ENCODE measurements at regions not wholly inside any gene's neighbourhood (a gene's known extent, or its start where the extent isn't known, plus 50 kb on each side); places are given as distances from the start of the nearest gene placed in this dataset.

- SMC1A ChIA-PET (ENCODE audit: uncharacterized antibody, unreplicated experiment), result no interaction called here
- POLR2A ChIA-PET, result no interaction called here
- 39% methylated on average over 7 of the region's 7 CpGs for WGBS (ENCODE audit: insufficient coverage, insufficient replicate concordance, low lambda C conversion rate, missing lambda C conversion rate)
Observed at GRCh38 chr11:131160846-131161245, 209.6 kb upstream of the NTM start.

DNA sequence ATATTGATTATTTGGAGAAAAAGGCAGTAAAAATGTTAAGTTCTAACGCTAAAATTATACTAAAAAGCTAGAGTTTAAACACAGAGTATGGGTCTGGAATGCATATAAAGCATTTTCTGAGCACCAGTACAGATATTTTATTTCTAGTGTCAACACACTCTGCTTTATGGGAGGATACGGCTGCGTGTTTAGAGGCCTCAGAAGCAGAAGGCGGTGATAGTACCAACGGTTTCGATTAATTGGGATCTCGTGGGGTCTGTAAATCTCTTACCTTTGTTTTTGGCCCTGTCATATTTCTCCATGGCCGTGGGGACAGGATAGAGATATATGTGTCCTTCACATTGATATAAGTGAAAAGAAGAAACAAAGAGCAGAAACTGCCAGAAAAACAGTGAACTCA, 206.8 kb upstream of the NTM start:
- RAD21 ChIA-PET (ENCODE audit: unreplicated experiment), result no interaction called here
- Histone ChIP-seq H3K36me3 (ENCODE audit: control insufficient read depth in 2 of 2, insufficient read depth in 2 of 2, low read length in 1 of 2) (no peaks in the 10 kb centered on the region), H3K27me3 (replicated peaks in 1 of 2; ENCODE audit: control insufficient read depth in 2 of 2, insufficient read depth in 2 of 2, low read length in 1 of 2) (peaks cover 0 to 4% of the 10 kb centered on the region in 2 experiments; a peak in 2 of 4 replicates), H4K20me1 (ENCODE audit: control insufficient read depth, insufficient read depth) (no peaks in the 10 kb centered on the region), H3K4me2 (ENCODE audit: control insufficient read depth, insufficient read depth) (no peak overlapping the region), H3K4me1 (ENCODE audit: control insufficient read depth, insufficient read depth, low read length) (no peaks in the 10 kb centered on the region), H3K27ac (ENCODE audit: control insufficient read depth, insufficient read depth) (no peak overlapping the region), H3K79me2 (ENCODE audit: control insufficient read depth, insufficient read depth, low read length) (no peaks in the 10 kb centered on the region), H3K4me3 (no peak overlapping the region), H3K9me3 (replicated peaks; ENCODE audit: control insufficient read depth, insufficient read depth, low read length) (no peaks in the 10 kb centered on the region), H3K9ac (ENCODE audit: control insufficient read depth, insufficient read depth, low read length) (no peak overlapping the region), H2AFZ (ENCODE audit: control insufficient read depth, low read depth, low read length) (no peak overlapping the region)
- intact Hi-C loops (cut with micrococcal nuclease; ENCODE audit: unreplicated experiment) (no loop called here), in situ Hi-C loops (cut with MboI) (no loop called here)
- no peak for DNase-seq (ENCODE audit: low read depth, low spot score)
- no peak for FAIRE-seq
- POLR2A ChIA-PET, result no interaction called here
- WGBS (ENCODE audit: insufficient coverage, insufficient replicate concordance, low lambda C conversion rate, missing lambda C conversion rate), result 42% methylated on average over 8 of the region's 8 CpGs
- no TSS peak for BruUV-seq (replicated peaks)
- SMC1A ChIA-PET (ENCODE audit: uncharacterized antibody, unreplicated experiment), result no interaction called here
- CTCF ChIA-PET, result interaction anchor here (0.6 kb wide), 1 partner anchor 176 kb away, joined by 3 read pairs; no protein-coding TSS in a partner anchor
- no peak for ATAC-seq
- TF ChIP-seq HDGF (IDR thresholded peaks at IDR 0.05), result no peak
- TF ChIP-seq POLR2A (IDR thresholded peaks at IDR 0.05; ENCODE audit: low read depth, low read length), result no peak
- TF ChIP-seq, protein P1, sequence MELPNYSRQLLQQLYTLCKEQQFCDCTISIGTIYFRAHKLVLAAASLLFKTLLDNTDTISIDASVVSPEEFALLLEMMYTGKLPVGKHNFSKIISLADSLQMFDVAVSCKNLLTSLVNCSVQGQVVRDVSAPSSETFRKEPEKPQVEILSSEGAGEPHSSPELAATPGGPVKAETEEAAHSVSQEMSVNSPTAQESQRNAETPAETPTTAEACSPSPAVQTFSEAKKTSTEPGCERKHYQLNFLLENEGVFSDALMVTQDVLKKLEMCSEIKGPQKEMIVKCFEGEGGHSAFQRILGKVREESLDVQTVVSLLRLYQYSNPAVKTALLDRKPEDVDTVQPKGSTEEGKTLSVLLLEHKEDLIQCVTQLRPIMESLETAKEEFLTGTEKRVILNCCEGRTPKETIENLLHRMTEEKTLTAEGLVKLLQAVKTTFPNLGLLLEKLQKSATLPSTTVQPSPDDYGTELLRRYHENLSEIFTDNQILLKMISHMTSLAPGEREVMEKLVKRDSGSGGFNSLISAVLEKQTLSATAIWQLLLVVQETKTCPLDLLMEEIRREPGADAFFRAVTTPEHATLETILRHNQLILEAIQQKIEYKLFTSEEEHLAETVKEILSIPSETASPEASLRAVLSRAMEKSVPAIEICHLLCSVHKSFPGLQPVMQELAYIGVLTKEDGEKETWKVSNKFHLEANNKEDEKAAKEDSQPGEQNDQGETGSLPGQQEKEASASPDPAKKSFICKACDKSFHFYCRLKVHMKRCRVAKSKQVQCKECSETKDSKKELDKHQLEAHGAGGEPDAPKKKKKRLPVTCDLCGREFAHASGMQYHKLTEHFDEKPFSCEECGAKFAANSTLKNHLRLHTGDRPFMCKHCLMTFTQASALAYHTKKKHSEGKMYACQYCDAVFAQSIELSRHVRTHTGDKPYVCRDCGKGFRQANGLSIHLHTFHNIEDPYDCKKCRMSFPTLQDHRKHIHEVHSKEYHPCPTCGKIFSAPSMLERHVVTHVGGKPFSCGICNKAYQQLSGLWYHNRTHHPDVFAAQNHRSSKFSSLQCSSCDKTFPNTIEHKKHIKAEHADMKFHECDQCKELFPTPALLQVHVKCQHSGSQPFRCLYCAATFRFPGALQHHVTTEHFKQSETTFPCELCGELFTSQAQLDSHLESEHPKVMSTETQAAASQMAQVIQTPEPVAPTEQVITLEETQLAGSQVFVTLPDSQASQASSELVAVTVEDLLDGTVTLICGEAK (IDR thresholded peaks at IDR 0.05; ENCODE audit: borderline replicate concordance), result no peak
- no peak for TF ChIP-seq NFYA (IDR thresholded peaks at IDR 0.05; ENCODE audit: borderline replicate concordance, low read depth, low read length)
- TF ChIP-seq HCFC1 (IDR thresholded peaks at IDR 0.05; ENCODE audit: low read length), result no peak
- TF ChIP-seq KDM1A (IDR thresholded peaks at IDR 0.05; ENCODE audit: borderline replicate concordance), result no peak
- TF ChIP-seq RAD21 (IDR thresholded peaks at IDR 0.05; ENCODE audit: insufficient read depth, low read depth, low read length), result no peak
- no peak for TF ChIP-seq MEF2A (IDR thresholded peaks at IDR 0.05; ENCODE audit: insufficient read depth, low read depth, low read length)
- TF ChIP-seq MYC (IDR thresholded peaks at IDR 0.05; ENCODE audit: insufficient read depth, insufficient read length, insufficient replicate concordance, low read length, severe bottlenecking), result no peak
- no peak for TF ChIP-seq POU2F2 (IDR thresholded peaks at IDR 0.05; ENCODE audit: borderline replicate concordance, low read depth, low read length)
- no peak for TF ChIP-seq RELB (IDR thresholded peaks at IDR 0.05; ENCODE audit: low read depth)
- TF ChIP-seq PAX5 (IDR thresholded peaks at IDR 0.05; ENCODE audit: borderline replicate concordance, low read depth, low read length), result no peak
- TF ChIP-seq FOXK2 (IDR thresholded peaks at IDR 0.05), result no peak

More at GRCh38 chr11:131160846-131161245, 209.6 kb upstream of the NTM start:
- Histone ChIP-seq H3K4me3 (no peak overlapping the region), H3K27ac (ENCODE audit: control insufficient read depth, insufficient read depth) (no peak overlapping the region), H4K20me1 (ENCODE audit: control insufficient read depth, insufficient read depth) (no peaks in the 10 kb centered on the region), H3K9me3 (replicated peaks; ENCODE audit: control insufficient read depth, insufficient read depth, low read length) (no peaks in the 10 kb centered on the region), H3K9ac (ENCODE audit: control insufficient read depth, insufficient read depth, low read length) (no peak overlapping the region), H3K4me1 (ENCODE audit: control insufficient read depth, insufficient read depth, low read length) (no peaks in the 10 kb centered on the region), H2AFZ (ENCODE audit: control insufficient read depth, low read depth, low read length) (no peak overlapping the region), H3K36me3 (ENCODE audit: control insufficient read depth in 2 of 2, insufficient read depth in 2 of 2, low read length in 1 of 2) (no peaks in the 10 kb centered on the region), H3K4me2 (ENCODE audit: control insufficient read depth, insufficient read depth) (no peak overlapping the region), H3K79me2 (ENCODE audit: control insufficient read depth, insufficient read depth, low read length) (no peaks in the 10 kb centered on the region), H3K27me3 (replicated peaks in 1 of 2; ENCODE audit: control insufficient read depth in 2 of 2, insufficient read depth in 2 of 2, low read length in 1 of 2) (peaks cover 0 to 4% of the 10 kb centered on the region in 2 experiments; a peak in 2 of 4 replicates)
- CTCF ChIA-PET, result no interaction called here
- intact Hi-C loops (cut with micrococcal nuclease; ENCODE audit: unreplicated experiment) (no loop called here), in situ Hi-C loops (cut with MboI) (no loop called here)
- no peak for DNase-seq (ENCODE audit: low read depth, low spot score)
- RAD21 ChIA-PET (ENCODE audit: unreplicated experiment), result no interaction called here
- TF ChIP-seq ZNF622 (IDR thresholded peaks at IDR 0.05) (no peak), FOXM1 (IDR thresholded peaks at IDR 0.05; ENCODE audit: low read depth, low read length) (no peak), ESRRA (IDR thresholded peaks at IDR 0.05; ENCODE audit: low read length) (no peak)
- BruUV-seq (replicated peaks), result no TSS peak
- FAIRE-seq, result no peak
- ATAC-seq, result no peak

Measured in GM12878 (cell line).